BE2C (cell line): ENCODE measurements at regions not wholly inside any gene's neighbourhood (a gene's known extent, or its start where the extent isn't known, plus 50 kb on each side); places are given as distances from the start of the nearest gene placed in this dataset.

Source experiments
- DNase-seq: peaks from one replicate; pipeline ENCODE4 v3.0.0-alpha.2; 2020
- H3K27me3 ChIP-seq: fragments of 250-450 bp; sonication (Bioruptor Pico); 2 replicates; pipeline ENCODE4 v1.5.1; 2020; ENCODE audit warnings: mild to moderate bottlenecking
- H3K36me3 ChIP-seq: fragments of 250-450 bp; sonication (Bioruptor Pico); 2 replicates; pipeline ENCODE4 v1.5.1; 2020; ENCODE audit warnings: mild to moderate bottlenecking
- H3K4me1 ChIP-seq: fragments of 250-450 bp; sonication (Bioruptor Pico); 2 replicates; pipeline ENCODE4 v1.5.1; 2020
- H3K4me3 ChIP-seq: 2 replicates; pipeline ENCODE4 v1.5.1; 2011; ENCODE audit warnings: low read depth, low read length
- H3K9me3 ChIP-seq: fragments of 250-450 bp; sonication (Bioruptor Pico); 2 replicates; pipeline ENCODE4 v1.5.1; 2020
- TF ChIP-seq, protein P1 (sequence below): IDR thresholded peaks from 2 replicates; pipeline ENCODE4 v1.5.1; 2012; ENCODE audit warnings: mild to moderate bottlenecking, low read depth, low read length

DNA sequence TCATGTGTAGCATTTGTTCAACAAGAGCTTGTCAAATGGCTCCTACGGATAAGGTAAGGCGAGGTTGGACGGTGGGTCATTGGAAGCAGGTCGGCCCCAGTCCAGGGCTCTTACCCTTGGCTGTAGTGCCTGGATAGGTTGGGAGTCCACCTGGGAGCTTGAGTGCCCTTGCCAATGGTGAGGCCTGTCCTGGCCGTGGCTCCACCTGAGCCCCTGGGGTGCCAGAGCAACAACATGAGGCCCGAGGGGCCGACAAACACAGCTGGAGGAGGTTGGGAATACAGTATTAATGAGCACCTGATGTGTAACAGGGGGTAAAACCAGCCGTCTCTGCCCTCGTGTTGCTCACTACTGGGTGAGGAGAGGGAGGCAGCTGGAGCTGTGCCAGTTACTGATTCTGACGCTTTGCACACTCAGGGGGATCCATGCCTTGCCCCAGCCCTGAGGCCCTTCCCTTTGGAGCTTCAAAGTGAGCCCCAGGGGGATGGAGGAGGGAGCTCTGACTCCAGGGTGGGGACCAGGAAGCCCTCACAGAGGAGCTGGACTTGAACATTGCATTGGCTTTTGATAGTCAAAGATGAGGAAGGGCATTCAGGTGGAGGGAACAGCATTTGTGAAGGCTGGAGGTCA, 87.2 kb downstream of the RHOB start:
- no peak overlapping the region for H3K4me3 ChIP-seq
- no peak for DNase-seq
- peaks cover 40% of the 10 kb centered on the region for H3K4me1 ChIP-seq
- H3K27me3 ChIP-seq, result no peaks in the 10 kb centered on the region
- H3K9me3 ChIP-seq, result no peaks in the 10 kb centered on the region
- TF ChIP-seq, protein P1, sequence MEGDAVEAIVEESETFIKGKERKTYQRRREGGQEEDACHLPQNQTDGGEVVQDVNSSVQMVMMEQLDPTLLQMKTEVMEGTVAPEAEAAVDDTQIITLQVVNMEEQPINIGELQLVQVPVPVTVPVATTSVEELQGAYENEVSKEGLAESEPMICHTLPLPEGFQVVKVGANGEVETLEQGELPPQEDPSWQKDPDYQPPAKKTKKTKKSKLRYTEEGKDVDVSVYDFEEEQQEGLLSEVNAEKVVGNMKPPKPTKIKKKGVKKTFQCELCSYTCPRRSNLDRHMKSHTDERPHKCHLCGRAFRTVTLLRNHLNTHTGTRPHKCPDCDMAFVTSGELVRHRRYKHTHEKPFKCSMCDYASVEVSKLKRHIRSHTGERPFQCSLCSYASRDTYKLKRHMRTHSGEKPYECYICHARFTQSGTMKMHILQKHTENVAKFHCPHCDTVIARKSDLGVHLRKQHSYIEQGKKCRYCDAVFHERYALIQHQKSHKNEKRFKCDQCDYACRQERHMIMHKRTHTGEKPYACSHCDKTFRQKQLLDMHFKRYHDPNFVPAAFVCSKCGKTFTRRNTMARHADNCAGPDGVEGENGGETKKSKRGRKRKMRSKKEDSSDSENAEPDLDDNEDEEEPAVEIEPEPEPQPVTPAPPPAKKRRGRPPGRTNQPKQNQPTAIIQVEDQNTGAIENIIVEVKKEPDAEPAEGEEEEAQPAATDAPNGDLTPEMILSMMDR, result no peak
- no peaks in the 10 kb centered on the region for H3K36me3 ChIP-seq

DNA sequence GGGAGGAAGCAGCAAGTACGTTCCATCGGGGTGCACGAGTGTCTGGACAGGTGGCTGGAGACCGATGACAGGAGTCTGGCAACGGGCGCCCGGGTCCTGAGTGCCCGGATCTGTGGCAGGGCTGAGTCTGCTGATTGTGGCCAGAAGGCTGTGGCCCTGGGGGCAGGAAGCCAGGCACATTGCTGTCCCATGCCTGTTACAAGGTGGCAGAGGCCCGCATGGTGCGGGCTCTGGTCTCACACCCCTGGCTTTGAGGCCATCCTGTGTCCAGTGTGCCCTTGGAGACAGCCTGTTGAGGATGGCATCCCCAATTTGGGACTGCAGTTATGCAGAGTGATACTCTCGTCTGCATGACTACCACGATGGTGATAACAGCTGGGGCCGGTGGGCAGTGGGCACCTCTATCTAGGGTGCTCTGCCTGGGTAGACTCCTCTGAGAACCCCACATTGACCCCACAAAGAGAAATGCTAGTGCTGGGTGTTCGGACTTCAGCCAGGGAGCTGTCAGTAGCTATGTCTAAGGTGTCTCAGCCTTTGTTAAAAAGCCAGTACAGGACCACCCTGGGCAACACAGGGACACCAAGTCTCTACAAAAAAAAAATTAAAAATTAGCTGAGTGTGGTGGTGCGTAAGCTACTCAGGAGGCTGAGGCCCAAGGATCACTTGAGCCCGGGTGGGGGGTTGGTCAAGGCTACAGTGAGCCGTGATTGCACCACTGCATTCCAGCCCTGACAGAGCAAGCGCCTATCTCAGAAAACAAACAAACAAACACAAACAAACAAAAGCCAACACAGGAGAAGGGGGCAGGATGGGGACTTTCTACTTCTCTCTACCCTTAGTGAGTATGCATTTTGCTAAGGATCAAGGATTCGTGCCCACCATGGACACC, 88.3 kb downstream of the RHOB start:
- H3K4me1 ChIP-seq, result peaks cover 40% of the 10 kb centered on the region

DNA sequence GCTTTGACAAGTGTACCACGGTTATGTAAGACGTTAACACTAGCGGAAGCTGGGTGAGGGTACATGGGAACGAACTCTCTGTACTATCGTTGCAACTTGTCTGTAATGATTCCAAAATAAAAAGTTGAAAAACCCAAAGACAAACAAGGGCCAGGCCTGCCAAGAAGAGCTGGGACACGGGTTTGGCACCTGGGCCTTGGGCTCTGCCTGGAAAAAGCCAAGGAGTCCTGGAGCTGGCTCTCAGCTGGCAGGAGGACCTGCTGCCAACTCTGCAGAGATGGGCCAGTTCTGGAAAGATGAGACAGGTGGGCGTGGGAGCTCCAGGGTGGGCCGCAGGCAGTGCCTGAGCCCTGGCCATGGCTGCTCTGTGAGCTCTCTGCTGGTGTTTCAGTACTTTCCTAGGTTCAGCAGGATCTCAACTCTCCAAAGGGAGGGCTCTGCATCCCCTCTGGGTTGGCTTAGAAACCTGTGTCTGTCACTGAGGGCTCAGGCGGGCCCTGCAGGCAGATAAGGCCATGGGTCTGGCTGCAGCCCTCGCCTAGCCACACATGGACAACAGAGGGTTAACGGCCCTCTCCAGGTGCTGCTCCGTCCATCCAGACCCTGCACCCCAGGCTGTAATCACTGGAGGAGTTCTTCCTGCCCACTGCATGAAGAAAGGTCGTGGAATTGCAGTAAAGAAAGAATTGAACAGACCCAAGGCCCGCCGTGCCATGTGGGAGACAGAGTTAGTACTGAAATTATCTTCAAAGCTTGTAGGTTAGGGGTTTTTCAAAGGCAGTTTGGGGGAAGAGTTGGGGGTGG, 89.9 kb downstream of the RHOB start:
- TF ChIP-seq, protein P1, result no peak
- DNase-seq, result peak; percentile 40
- Histone ChIP-seq H3K27me3 (no peaks in the 10 kb centered on the region), H3K4me1 (peaks cover 25% of the 10 kb centered on the region), H3K36me3 (no peaks in the 10 kb centered on the region), H3K9me3 (no peaks in the 10 kb centered on the region), H3K4me3 (no peak overlapping the region)

More for the DNA sequence above, 88.3 kb downstream of the RHOB start:
- H3K4me3 ChIP-seq, result no peak overlapping the region
- no peaks in the 10 kb centered on the region for H3K27me3 ChIP-seq
- no peaks in the 10 kb centered on the region for H3K36me3 ChIP-seq
- TF ChIP-seq, protein P1, result no peak
- no peak for DNase-seq
- no peaks in the 10 kb centered on the region for H3K9me3 ChIP-seq

DNA sequence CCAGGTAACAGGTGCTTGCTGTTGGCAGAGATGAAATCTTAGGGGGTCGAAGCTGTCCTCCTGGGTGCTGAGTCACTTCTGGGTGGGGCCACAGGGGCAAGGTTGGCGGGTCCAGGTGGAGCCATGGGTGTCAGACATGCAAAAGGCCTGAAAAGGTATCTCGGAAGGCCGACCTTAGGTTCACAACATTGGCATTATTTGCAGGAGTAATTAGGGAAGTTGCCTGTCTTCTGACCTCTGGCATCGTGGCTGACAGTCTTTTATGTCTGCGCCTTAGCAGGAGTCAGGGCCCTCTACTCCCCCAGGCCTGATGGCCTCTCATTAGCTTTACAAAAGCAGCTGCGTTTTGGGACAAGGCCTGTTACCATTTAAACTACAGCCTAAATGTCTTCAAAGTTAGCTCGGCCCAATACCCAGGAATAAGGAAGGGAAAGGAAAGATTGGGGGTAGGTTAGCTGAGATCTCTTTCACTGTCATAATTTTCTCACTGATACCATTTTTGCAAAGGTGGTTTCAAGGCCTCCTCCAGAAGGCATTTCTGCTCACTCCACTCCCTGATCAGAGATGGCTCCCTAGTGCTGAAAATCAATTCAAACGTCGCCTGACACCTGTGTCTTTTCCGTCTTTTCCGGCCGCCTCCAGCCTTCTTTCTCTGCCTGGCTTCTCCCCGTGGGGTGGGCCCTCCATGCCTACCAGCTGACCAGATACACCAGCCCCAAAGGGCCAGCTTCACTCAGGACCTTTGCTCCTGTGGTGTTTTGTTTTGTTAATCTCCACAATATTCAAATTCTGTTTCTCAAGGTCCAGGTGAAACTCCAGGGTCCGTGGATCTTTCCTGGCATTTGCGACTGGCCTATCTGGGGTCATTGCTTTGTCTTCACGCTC, 90.8 kb downstream of the RHOB start:
- Histone ChIP-seq H3K4me3 (no peak overlapping the region), H3K27me3 (no peaks in the 10 kb centered on the region), H3K9me3 (no peaks in the 10 kb centered on the region), H3K36me3 (no peaks in the 10 kb centered on the region), H3K4me1 (peaks cover 21% of the 10 kb centered on the region)
- TF ChIP-seq, protein P1, result no peak
- no peak for DNase-seq

DNA sequence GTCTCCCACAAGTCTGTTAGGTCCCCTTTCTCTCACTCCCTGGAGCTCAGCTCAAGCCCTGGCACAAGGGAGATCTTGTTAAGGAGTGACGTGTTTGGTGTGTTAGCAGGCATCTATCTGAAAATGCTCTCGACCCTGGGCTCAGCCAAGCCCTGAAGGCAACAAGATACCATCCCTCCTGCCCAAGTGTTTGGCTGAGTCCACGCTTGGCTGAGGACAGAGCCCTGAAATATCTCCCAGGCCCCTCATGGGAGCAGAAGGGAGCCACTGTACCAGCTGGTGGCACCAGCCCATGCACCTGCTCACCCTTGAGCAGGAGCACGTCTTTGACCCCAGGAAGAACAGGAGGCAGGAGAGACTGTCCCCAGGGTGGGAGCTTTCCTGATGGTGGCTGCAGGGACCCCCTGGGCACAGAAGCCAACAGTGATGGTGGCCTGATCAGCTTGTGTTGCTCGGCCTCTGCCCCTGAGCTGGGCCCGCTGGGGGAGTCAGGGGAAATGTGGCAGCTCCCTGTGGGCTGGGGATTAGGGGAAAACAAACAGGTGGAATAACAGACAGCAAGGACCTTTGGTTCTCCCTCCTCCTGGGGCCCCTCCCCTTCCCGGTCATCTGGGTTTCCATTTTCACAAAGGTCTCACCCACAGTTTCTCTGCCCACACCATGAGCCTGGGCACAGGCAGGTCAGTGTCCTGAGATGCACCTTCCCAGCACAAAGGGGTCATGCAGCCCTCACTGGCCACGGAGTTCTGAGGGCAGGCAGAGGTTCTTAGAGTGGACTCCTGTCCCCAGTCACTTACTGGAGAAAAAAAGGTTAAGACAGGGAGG, 91.6 kb downstream of the RHOB start:
- H3K36me3 ChIP-seq, result no peaks in the 10 kb centered on the region
- peaks cover 20% of the 10 kb centered on the region for H3K4me1 ChIP-seq
- DNase-seq, result peak; percentile 66
- TF ChIP-seq, protein P1, result no peak; the same call in 1 of the 2 replicates
- no peaks in the 10 kb centered on the region for H3K9me3 ChIP-seq
- no peak overlapping the region for H3K4me3 ChIP-seq
- no peaks in the 10 kb centered on the region for H3K27me3 ChIP-seq
